ENCODE measurements at regions not wholly inside any gene's neighbourhood (a gene's known extent, or its start where the extent isn't known, plus 50 kb on each side); places are given as distances from the start of the nearest gene placed in this dataset.

- no peak for DNase-seq (ENCODE audit: insufficient read length, low spot score, missing footprints)
- Histone ChIP-seq H3K4me3 (ENCODE audit: insufficient read depth, low read length) (no peak overlapping the region), H3K27me3 (ENCODE audit: insufficient read depth, low read length) (no peaks in the 10 kb centered on the region), H4K20me1 (ENCODE audit: insufficient read depth, low read length) (no peaks in the 10 kb centered on the region), H3K27ac (ENCODE audit: low read depth, low read length) (no peak overlapping the region), H3K4me1 (ENCODE audit: insufficient read depth, low read length) (peaks cover 38% of the 10 kb centered on the region), H3K9me3 (ENCODE audit: low read depth, low read length) (no peaks in the 10 kb centered on the region), H3K4me2 (ENCODE audit: insufficient read depth, low read length) (no peak overlapping the region), H3K79me2 (ENCODE audit: insufficient read depth, low read length) (no peaks in the 10 kb centered on the region), H3K36me3 (ENCODE audit: insufficient read depth, low read length) (no peaks in the 10 kb centered on the region), H2AFZ (ENCODE audit: low read length) (no peak overlapping the region)
- no peak for TF ChIP-seq CTCF (IDR thresholded peaks at IDR 0.05; ENCODE audit: extremely low read depth, low read depth, low read length)
Observed at GRCh38 chr6:133626096-133626666, 262.7 kb upstream of the TCF21 start.

DNA sequence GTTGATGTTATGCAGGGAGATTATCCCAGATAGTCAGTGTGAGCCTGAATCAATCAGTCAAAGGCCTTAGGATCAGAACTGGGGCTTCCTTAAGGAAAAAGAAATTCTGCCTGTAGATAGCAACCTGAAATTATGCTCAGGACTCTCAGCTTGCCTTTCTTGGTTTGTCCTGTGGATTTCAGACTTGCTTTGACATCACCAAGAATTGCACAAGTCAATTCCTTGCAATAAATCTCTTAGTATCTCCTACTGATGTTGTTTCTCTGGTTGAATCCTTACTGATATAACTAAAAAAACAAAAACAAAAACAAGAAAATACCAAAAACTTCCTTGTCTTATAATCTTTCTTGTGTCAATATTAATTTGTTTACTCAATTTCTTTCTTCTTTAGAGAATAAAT lies 258.9 kb upstream of the TCF21 start:
- no peak overlapping the region for H2AFZ ChIP-seq (ENCODE audit: low read length)
- H3K4me2 ChIP-seq (ENCODE audit: insufficient read depth, low read length), result no peak overlapping the region
- H3K36me3 ChIP-seq (ENCODE audit: insufficient read depth, low read length), result no peaks in the 10 kb centered on the region
- no peaks in the 10 kb centered on the region for H3K79me2 ChIP-seq (ENCODE audit: insufficient read depth, low read length)
- no peaks in the 10 kb centered on the region for H4K20me1 ChIP-seq (ENCODE audit: insufficient read depth, low read length)
- no peaks in the 10 kb centered on the region for H3K27me3 ChIP-seq (ENCODE audit: insufficient read depth, low read length)
- no peak overlapping the region for H3K27ac ChIP-seq (ENCODE audit: low read depth, low read length)
- H3K4me3 ChIP-seq (ENCODE audit: insufficient read depth, low read length), result no peak overlapping the region
- no peak for TF ChIP-seq CTCF (IDR thresholded peaks at IDR 0.05; ENCODE audit: extremely low read depth, low read depth, low read length)
- peaks cover 20% of the 10 kb centered on the region for H3K4me1 ChIP-seq (ENCODE audit: insufficient read depth, low read length)
- DNase-seq (ENCODE audit: insufficient read length, low spot score, missing footprints), result no peak
- H3K9me3 ChIP-seq (ENCODE audit: low read depth, low read length), result no peaks in the 10 kb centered on the region

DNA sequence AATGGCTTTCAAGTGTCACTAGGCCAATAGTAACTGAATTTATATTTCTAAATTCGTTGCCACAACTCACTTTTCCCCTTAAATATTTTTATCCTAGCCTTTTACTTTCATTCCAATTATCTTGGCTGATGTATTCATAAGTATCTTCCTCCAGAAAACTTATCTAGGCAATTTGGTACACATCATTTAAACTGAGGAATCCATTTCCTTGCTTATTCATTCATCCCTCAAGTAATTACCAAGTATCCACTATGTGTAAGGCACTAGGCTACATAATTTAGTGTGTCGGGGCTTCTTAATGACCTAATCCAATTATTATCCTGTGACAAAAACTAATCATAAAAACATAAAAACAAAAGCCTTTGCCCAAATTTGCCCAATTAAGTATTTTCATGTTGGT lies 258.3 kb upstream of the TCF21 start:
- no peaks in the 10 kb centered on the region for H3K27me3 ChIP-seq (ENCODE audit: insufficient read depth, low read length)
- H3K4me3 ChIP-seq (ENCODE audit: insufficient read depth, low read length), result no peak overlapping the region
- no peaks in the 10 kb centered on the region for H3K79me2 ChIP-seq (ENCODE audit: insufficient read depth, low read length)
- no peaks in the 10 kb centered on the region for H3K9me3 ChIP-seq (ENCODE audit: low read depth, low read length)
- H3K27ac ChIP-seq (ENCODE audit: low read depth, low read length), result no peak overlapping the region
- peaks cover 20% of the 10 kb centered on the region for H3K4me1 ChIP-seq (ENCODE audit: insufficient read depth, low read length)
- no peak for DNase-seq (ENCODE audit: insufficient read length, low spot score, missing footprints)
- H4K20me1 ChIP-seq (ENCODE audit: insufficient read depth, low read length), result no peaks in the 10 kb centered on the region
- H3K4me2 ChIP-seq (ENCODE audit: insufficient read depth, low read length), result no peak overlapping the region
- TF ChIP-seq CTCF (IDR thresholded peaks at IDR 0.05; ENCODE audit: extremely low read depth, low read depth, low read length), result no peak
- H3K36me3 ChIP-seq (ENCODE audit: insufficient read depth, low read length), result no peaks in the 10 kb centered on the region
- no peak overlapping the region for H2AFZ ChIP-seq (ENCODE audit: low read length)

GRCh38 chr6:133631421-133631820 lies 257.5 kb upstream of the TCF21 start:
- no peak for DNase-seq (ENCODE audit: insufficient read length, low spot score, missing footprints)
- Histone ChIP-seq H3K4me3 (ENCODE audit: insufficient read depth, low read length) (no peak overlapping the region), H3K4me1 (ENCODE audit: insufficient read depth, low read length) (peaks cover 20% of the 10 kb centered on the region), H2AFZ (ENCODE audit: low read length) (peak overlapping the region; percentile 25), H3K4me2 (ENCODE audit: insufficient read depth, low read length) (peak overlapping the region; percentile 23), H3K36me3 (ENCODE audit: insufficient read depth, low read length) (no peaks in the 10 kb centered on the region), H3K9me3 (ENCODE audit: low read depth, low read length) (no peaks in the 10 kb centered on the region), H3K79me2 (ENCODE audit: insufficient read depth, low read length) (no peaks in the 10 kb centered on the region), H4K20me1 (ENCODE audit: insufficient read depth, low read length) (no peaks in the 10 kb centered on the region), H3K27ac (ENCODE audit: low read depth, low read length) (no peak overlapping the region), H3K27me3 (ENCODE audit: insufficient read depth, low read length) (no peaks in the 10 kb centered on the region)
- peak; percentile 30 for TF ChIP-seq CTCF (IDR thresholded peaks at IDR 0.05; ENCODE audit: extremely low read depth, low read depth, low read length)
